22Rv1 (cell line): ENCODE measurements at regions not wholly inside any gene's neighbourhood (a gene's known extent, or its start where the extent isn't known, plus 50 kb on each side); places are given as distances from the start of the nearest gene placed in this dataset.

Experiments
- ZFX ChIP-seq: fragments of 450-650 bp; IDR thresholded peaks from 2 replicates; pipeline ENCODE4 v1.6.1; 2017; ENCODE audit warnings: antibody characterized with exemption, borderline replicate concordance
- TF ChIP-seq, protein P1 (sequence below): fragments of 450-650 bp; IDR thresholded peaks from 2 replicates; pipeline ENCODE4 v1.5.1; 2017; ENCODE audit warnings: mild to moderate bottlenecking

DNA sequence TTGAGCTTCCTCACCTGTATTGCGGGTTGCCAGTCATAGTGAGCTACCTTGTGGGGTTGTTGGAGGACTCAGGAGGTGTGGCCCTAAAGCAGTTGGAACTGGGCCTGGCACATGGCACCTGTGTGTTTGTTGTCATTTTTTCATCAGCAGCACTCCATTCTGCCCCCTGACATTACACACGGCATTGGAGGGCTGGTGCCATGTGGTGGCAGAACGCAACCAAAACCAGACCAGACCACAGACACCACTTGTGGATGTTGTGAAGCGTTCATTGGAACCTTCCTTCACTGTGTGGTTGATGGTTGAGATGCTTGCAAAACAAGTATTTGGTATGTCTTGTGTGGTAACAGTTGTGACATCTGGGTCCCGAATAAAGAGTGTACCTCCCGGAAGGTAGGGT lies 113.2 kb upstream of the ERCC6L2 start:
- TF ChIP-seq, protein P1, sequence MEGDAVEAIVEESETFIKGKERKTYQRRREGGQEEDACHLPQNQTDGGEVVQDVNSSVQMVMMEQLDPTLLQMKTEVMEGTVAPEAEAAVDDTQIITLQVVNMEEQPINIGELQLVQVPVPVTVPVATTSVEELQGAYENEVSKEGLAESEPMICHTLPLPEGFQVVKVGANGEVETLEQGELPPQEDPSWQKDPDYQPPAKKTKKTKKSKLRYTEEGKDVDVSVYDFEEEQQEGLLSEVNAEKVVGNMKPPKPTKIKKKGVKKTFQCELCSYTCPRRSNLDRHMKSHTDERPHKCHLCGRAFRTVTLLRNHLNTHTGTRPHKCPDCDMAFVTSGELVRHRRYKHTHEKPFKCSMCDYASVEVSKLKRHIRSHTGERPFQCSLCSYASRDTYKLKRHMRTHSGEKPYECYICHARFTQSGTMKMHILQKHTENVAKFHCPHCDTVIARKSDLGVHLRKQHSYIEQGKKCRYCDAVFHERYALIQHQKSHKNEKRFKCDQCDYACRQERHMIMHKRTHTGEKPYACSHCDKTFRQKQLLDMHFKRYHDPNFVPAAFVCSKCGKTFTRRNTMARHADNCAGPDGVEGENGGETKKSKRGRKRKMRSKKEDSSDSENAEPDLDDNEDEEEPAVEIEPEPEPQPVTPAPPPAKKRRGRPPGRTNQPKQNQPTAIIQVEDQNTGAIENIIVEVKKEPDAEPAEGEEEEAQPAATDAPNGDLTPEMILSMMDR = no peak
- no peak for TF ChIP-seq ZFX
